Upper lobe of left lung (tissue), 6 donors: ENCODE measurements at regions not wholly inside any gene's neighbourhood (a gene's known extent, or its start where the extent isn't known, plus 50 kb on each side); places are given as distances from the start of the nearest gene placed in this dataset.

Source experiments
- ATAC-seq, 2 donors: fragments of 200-7000 bp; cut with Tn5 transposase; one replicate each; pipeline ENCODE4 v1.9.1; 2022; ENCODE audit warnings: mild to moderate bottlenecking in 2 of 2, moderate library complexity in 2 of 2; ENCODE audit not compliant: low FRiP score in 2 of 2
- DNase-seq, 2 donors: peaks; one replicate each; pipeline ENCODE4 v3.0.0-alpha.2; 2019 to 2020
- H3K27ac ChIP-seq, 4 donors: fragments of 200-600 bp; sonication (generic); one replicate each; pipeline ENCODE4 v1.5.1; 2016 to 2019
- H3K27me3 ChIP-seq, 4 donors: fragments of 200-600 bp; sonication (generic); one replicate each; pipeline ENCODE4 v1.5.1; 2017 to 2019
- H3K36me3 ChIP-seq, 4 donors: fragments of 200-600 bp; sonication (generic); one replicate each; pipeline ENCODE4 v1.5.1; 2016 to 2019
- H3K4me1 ChIP-seq, 4 donors: fragments of 200-600 bp; sonication (generic); one replicate each; pipeline ENCODE4 v1.5.1; 2018 to 2019
- H3K4me3 ChIP-seq, 4 donors: fragments of 200-600 bp; sonication (generic); one replicate each; pipeline ENCODE4 v1.5.1; 2017 to 2019; ENCODE audit warnings: mild to moderate bottlenecking in 2 of 4, moderate library complexity in 1 of 4
- H3K9me3 ChIP-seq, 4 donors: fragments of 200-600 bp; sonication (generic); one replicate each; pipeline ENCODE4 v1.5.1; 2018 to 2019
- CTCF ChIP-seq, 6 experiments: fragments of 450-650 bp in 4 of 6; fragments of 200-600 bp in 2 of 6; sonication (generic) in 2 of 6; IDR thresholded peaks; one replicate each; pipeline ENCODE4 v1.5.1; 2016 to 2019; ENCODE audit warnings: antibody characterized with exemption in 6 of 6
- EP300 ChIP-seq, 4 donors: sonication (generic); formaldehyde crosslinking; IDR thresholded peaks; one replicate each; pipeline ENCODE4 v1.5.1; 2017; ENCODE audit warnings: antibody characterized with exemption in 4 of 4, control low read depth in 2 of 4
- POLR2A ChIP-seq, 4 donors: fragments of 450-650 bp; IDR thresholded peaks; one replicate each; pipeline ENCODE4 v1.5.1; 2016 to 2017; ENCODE audit warnings: antibody characterized with exemption in 4 of 4, mild to moderate bottlenecking in 2 of 4
- POLR2AphosphoS5 ChIP-seq, 2 donors: sonication (generic); formaldehyde crosslinking; IDR thresholded peaks; one replicate each; pipeline ENCODE4 v1.5.1; 2017; ENCODE audit warnings: antibody characterized with exemption in 2 of 2
- WGBS, 2 donors: methylation state at CpG; one replicate each; pipeline ENCODE4 v1.1.5; 2017 to 2018; 5-methylcytosine and 5-hydroxymethylcytosine counted together
- donor health status: DM: no; HTN: no; CAD: no; lungs with moderate emphysema.
- donor health status: DM: no; HTN: yes; CAD: no; lungs with severe emphysema.

GRCh38 chr1:17911791-17912190, 156.7 kb downstream of the ACTL8 start:
- H3K36me3 ChIP-seq: no peaks in the 10 kb centered on the region
- peaks cover 0 to 2% (median 0%) of the 10 kb centered on the region in 4 donors for H3K27me3 ChIP-seq
- no peak overlapping the region for H3K27ac ChIP-seq
- no peak overlapping the region for H3K4me3 ChIP-seq
- no peaks in the 10 kb centered on the region for H3K9me3 ChIP-seq
- ATAC-seq (no peak), DNase-seq (no peak)
- 53 to 54% methylated on average over 4 of the region's 4 CpGs for WGBS, 2 donors
- TF ChIP-seq POLR2AphosphoS5 (IDR thresholded peaks at IDR 0.05): no peak
- TF ChIP-seq EP300 (IDR thresholded peaks at IDR 0.05): no peak
- TF ChIP-seq CTCF (IDR thresholded peaks at IDR 0.05): no peak
- TF ChIP-seq POLR2A (IDR thresholded peaks at IDR 0.05): no peak
- no peaks in the 10 kb centered on the region for H3K4me1 ChIP-seq

- 69 to 74% methylated on average over 7 of the region's 7 CpGs for WGBS, 2 donors
- no peaks in the 10 kb centered on the region for H3K36me3 ChIP-seq
- no peaks in the 10 kb centered on the region for H3K4me1 ChIP-seq
- no peak overlapping the region for H3K4me3 ChIP-seq
- H3K27ac ChIP-seq: no peak overlapping the region
- no peaks in the 10 kb centered on the region for H3K9me3 ChIP-seq
- peaks cover 0 to 2% (median 0%) of the 10 kb centered on the region in 4 donors for H3K27me3 ChIP-seq
- ATAC-seq (no peak), DNase-seq (no peak)
- TF ChIP-seq POLR2AphosphoS5 (IDR thresholded peaks at IDR 0.05) (no peak), CTCF (IDR thresholded peaks at IDR 0.05) (no peak), POLR2A (IDR thresholded peaks at IDR 0.05) (no peak), EP300 (IDR thresholded peaks at IDR 0.05) (no peak)
These were observed 157.4 kb downstream of the ACTL8 start for GRCh38 chr1:17912491-17912890.

GRCh38 chr1:17913326-17914115, 158.4 kb downstream of the ACTL8 start:
- Histone ChIP-seq H3K27me3 (peaks cover 0 to 2% (median 0%) of the 10 kb centered on the region in 4 donors), H3K9me3 (no peaks in the 10 kb centered on the region), H3K27ac (no peak overlapping the region), H3K4me3 (no peak overlapping the region), H3K36me3 (no peaks in the 10 kb centered on the region), H3K4me1 (no peaks in the 10 kb centered on the region)
- 67 to 74% methylated on average over 11 to 14 of the region's 14 CpGs for WGBS, 2 donors
- DNase-seq (no peak), ATAC-seq (no peak)
- no peak for TF ChIP-seq EP300 (IDR thresholded peaks at IDR 0.05)
- TF ChIP-seq CTCF (IDR thresholded peaks at IDR 0.05): no peak
- TF ChIP-seq POLR2AphosphoS5 (IDR thresholded peaks at IDR 0.05): no peak
- TF ChIP-seq POLR2A (IDR thresholded peaks at IDR 0.05): no peak

GRCh38 chr1:17914131-17914530, 159.0 kb downstream of the ACTL8 start:
- WGBS, 2 donors: 37 to 83% methylated on average over 4 to 7 of the region's 7 CpGs
- Histone ChIP-seq H3K27me3 (peaks cover 0 to 2% (median 0%) of the 10 kb centered on the region in 4 donors), H3K4me3 (no peak overlapping the region), H3K9me3 (no peaks in the 10 kb centered on the region), H3K4me1 (no peaks in the 10 kb centered on the region), H3K36me3 (no peaks in the 10 kb centered on the region), H3K27ac (no peak overlapping the region)
- no peak for ATAC-seq
- no peak for TF ChIP-seq POLR2A (IDR thresholded peaks at IDR 0.05)
- no peak for TF ChIP-seq EP300 (IDR thresholded peaks at IDR 0.05)
- no peak for TF ChIP-seq POLR2AphosphoS5 (IDR thresholded peaks at IDR 0.05)
- DNase-seq: no peak

- no peaks in the 10 kb centered on the region for H3K36me3 ChIP-seq
- no peak for TF ChIP-seq CTCF (IDR thresholded peaks at IDR 0.05)
- TF ChIP-seq POLR2A (IDR thresholded peaks at IDR 0.05): no peak
- TF ChIP-seq POLR2AphosphoS5 (IDR thresholded peaks at IDR 0.05): no peak
- no peak for TF ChIP-seq EP300 (IDR thresholded peaks at IDR 0.05)
- ATAC-seq (no peak), DNase-seq (no peak)
- no peak overlapping the region for H3K4me3 ChIP-seq
- WGBS, 2 donors: 53 to 60% methylated on average over 9 of the region's 9 CpGs
- H3K27me3 ChIP-seq: no peaks in the 10 kb centered on the region
- H3K27ac ChIP-seq: no peak overlapping the region
- no peaks in the 10 kb centered on the region for H3K9me3 ChIP-seq
- no peaks in the 10 kb centered on the region for H3K4me1 ChIP-seq
These were observed 159.9 kb downstream of the ACTL8 start for GRCh38 chr1:17914987-17915386.
